Peyer's patch (tissue), 4 donors: ENCODE measurements at regions not wholly inside any gene's neighbourhood (a gene's known extent, or its start where the extent isn't known, plus 50 kb on each side); places are given as distances from the start of the nearest gene placed in this dataset.

Experiments
- DNase-seq, 3 donors: peaks; one replicate each; pipeline ENCODE4 v3.0.0-alpha.2; 2017 to 2019
- H3K27ac ChIP-seq, 4 donors: fragments of 200-600 bp; sonication (generic); one replicate each; pipeline ENCODE4 v1.5.1; 2016 to 2019
- H3K27me3 ChIP-seq, 2 donors: fragments of 200-600 bp; sonication (generic); one replicate each; pipeline ENCODE4 v1.5.1; 2019
- H3K36me3 ChIP-seq, 3 donors: fragments of 200-600 bp; sonication (generic); one replicate each; pipeline ENCODE4 v1.5.1; 2016 to 2019
- H3K4me1 ChIP-seq, 4 donors: fragments of 200-600 bp; sonication (generic); one replicate each; pipeline ENCODE4 v1.5.1; 2016 to 2019
- H3K4me3 ChIP-seq, 4 donors: fragments of 200-600 bp; sonication (generic); 1 replicate in 3 of 4; 2 replicates in 1 of 4; pipeline ENCODE4 v1.5.1; 2016 to 2019; ENCODE audit warnings: mild to moderate bottlenecking in 1 of 4
- H3K9me3 ChIP-seq, 4 donors: fragments of 200-600 bp; sonication (generic); one replicate each; pipeline ENCODE4 v1.5.1; 2016 to 2019; ENCODE audit warnings: mild to moderate bottlenecking in 1 of 4
- POLR2A ChIP-seq, 2 donors: fragments of 450-650 bp; IDR thresholded peaks; one replicate each; pipeline ENCODE4 v1.5.1; 2017; ENCODE audit warnings: antibody characterized with exemption in 2 of 2, mild to moderate bottlenecking in 2 of 2, moderate library complexity in 2 of 2
- TF ChIP-seq, protein P1 (sequence below), 6 experiments: fragments of 450-650 bp in 4 of 6; fragments of 200-600 bp in 2 of 6; sonication (generic) in 1 of 6; IDR thresholded peaks; one replicate each; pipeline ENCODE4 v1.5.1; 2017 to 2019; ENCODE audit warnings: antibody characterized with exemption in 6 of 6, mild to moderate bottlenecking in 3 of 6, moderate library complexity in 1 of 6

DNA sequence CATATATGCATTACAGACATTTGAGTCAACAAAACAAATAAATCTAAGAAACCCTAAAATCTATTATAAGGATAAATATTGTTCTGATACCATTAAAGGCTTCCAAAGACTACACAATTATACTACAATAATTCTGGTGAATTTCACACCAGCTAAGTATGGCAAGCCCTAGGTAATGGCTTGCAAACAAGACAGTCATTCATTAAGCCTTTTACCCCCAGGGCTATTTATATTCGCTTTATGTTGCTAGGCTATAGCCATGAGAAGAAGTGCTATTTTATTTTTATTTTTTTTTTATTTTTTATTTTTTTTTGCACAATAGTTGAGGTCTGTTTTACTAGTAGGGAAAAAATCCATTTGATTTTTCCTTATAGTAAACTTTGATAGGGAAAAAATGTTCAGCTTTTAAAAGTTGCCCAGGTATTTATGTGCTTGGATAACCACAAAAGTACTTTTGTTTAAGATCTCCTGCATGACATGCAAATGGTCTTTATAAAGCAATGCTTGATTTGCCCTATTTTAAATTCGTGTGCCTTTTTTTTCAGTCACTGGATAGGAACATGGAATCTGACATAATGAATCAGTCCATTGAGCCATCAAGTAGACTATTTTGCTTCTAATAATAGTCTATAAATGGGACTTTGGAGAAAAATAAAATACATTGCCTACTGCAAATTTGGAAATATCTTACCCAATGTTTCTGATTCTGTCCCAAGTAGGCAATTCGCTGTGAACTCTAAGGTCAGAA is 946.3 kb upstream of the COX7C start:
- TF ChIP-seq, protein P1, sequence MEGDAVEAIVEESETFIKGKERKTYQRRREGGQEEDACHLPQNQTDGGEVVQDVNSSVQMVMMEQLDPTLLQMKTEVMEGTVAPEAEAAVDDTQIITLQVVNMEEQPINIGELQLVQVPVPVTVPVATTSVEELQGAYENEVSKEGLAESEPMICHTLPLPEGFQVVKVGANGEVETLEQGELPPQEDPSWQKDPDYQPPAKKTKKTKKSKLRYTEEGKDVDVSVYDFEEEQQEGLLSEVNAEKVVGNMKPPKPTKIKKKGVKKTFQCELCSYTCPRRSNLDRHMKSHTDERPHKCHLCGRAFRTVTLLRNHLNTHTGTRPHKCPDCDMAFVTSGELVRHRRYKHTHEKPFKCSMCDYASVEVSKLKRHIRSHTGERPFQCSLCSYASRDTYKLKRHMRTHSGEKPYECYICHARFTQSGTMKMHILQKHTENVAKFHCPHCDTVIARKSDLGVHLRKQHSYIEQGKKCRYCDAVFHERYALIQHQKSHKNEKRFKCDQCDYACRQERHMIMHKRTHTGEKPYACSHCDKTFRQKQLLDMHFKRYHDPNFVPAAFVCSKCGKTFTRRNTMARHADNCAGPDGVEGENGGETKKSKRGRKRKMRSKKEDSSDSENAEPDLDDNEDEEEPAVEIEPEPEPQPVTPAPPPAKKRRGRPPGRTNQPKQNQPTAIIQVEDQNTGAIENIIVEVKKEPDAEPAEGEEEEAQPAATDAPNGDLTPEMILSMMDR (IDR thresholded peaks at IDR 0.05): no peak
- TF ChIP-seq POLR2A (IDR thresholded peaks at IDR 0.05): no peak
- no peaks in the 10 kb centered on the region for H3K36me3 ChIP-seq
- no peaks in the 10 kb centered on the region for H3K4me1 ChIP-seq
- H3K9me3 ChIP-seq: no peaks in the 10 kb centered on the region
- no peaks in the 10 kb centered on the region for H3K27me3 ChIP-seq
- no peak for DNase-seq
- H3K27ac ChIP-seq: no peak overlapping the region
- no peak overlapping the region for H3K4me3 ChIP-seq

DNA sequence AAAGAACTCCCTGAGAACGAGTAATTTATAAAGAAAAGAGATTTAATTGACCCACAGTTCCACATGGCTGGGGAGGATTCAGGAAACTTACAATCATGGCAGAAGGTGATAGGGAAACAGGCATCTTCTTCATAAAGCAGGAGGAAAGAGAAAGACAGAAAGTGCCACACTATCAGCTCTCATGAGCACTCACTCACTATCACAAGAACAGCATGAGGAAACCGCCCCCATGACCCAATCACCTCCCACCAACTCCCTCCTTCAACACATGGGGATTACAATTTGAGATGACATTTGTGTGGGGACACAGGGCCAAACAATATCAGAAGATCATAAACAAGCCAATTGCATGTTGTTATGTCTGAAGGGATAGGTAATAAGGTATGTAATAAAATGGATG is 935.9 kb upstream of the COX7C start:
- no peaks in the 10 kb centered on the region for H3K27me3 ChIP-seq
- no peaks in the 10 kb centered on the region for H3K4me1 ChIP-seq
- no peak overlapping the region for H3K27ac ChIP-seq
- DNase-seq: no peak
- no peaks in the 10 kb centered on the region for H3K36me3 ChIP-seq
- TF ChIP-seq, protein P1 (IDR thresholded peaks at IDR 0.05): no peak
- no peak for TF ChIP-seq POLR2A (IDR thresholded peaks at IDR 0.05)
- no peak overlapping the region for H3K4me3 ChIP-seq
- no peaks in the 10 kb centered on the region for H3K9me3 ChIP-seq

DNA sequence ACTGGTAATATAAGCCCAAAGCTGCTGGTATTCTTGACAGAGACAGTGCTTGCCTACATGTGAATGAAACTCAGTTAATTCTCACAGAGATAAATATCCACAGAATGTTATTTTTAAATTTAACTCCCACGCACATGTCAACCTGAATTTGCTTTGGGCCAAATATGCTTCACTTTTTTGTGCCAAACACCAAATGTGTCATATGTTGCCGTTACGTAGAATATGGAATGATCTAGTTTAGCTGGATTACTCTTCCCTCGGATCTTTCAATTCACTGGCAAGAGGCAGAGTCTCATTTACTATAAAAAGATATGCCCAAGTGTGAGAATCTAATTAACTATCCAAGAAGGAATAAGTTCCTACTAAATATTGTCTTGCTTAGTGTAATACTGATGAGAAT is 933.4 kb upstream of the COX7C start:
- no peak for DNase-seq
- H3K9me3 ChIP-seq: no peaks in the 10 kb centered on the region
- H3K27ac ChIP-seq: no peak overlapping the region
- no peak for TF ChIP-seq POLR2A (IDR thresholded peaks at IDR 0.05)
- TF ChIP-seq, protein P1 (IDR thresholded peaks at IDR 0.05): no peak
- no peak overlapping the region for H3K4me3 ChIP-seq
- no peaks in the 10 kb centered on the region for H3K36me3 ChIP-seq
- no peaks in the 10 kb centered on the region for H3K4me1 ChIP-seq
- H3K27me3 ChIP-seq: no peaks in the 10 kb centered on the region

DNA sequence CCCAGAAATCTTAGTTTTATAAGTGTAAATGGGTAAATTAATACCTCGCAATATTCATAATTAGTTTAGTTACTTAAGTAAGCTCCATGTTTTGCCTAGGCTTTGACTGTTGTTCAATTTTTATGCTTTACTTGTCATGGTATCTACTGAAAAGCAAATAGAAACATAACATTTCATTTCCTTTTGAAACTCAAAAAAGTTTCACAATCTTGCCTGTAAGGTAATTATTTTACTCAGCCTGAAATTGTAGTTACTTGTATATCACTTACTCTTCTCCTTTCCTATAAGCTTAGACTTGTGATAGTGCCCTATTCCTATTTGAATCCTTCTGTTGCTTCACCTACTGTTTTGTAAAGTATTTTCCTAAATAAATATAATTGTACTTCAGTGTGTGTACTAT is 914.4 kb upstream of the COX7C start:
- H3K4me1 ChIP-seq: no peaks in the 10 kb centered on the region
- no peak for TF ChIP-seq POLR2A (IDR thresholded peaks at IDR 0.05)
- TF ChIP-seq, protein P1 (IDR thresholded peaks at IDR 0.05): no peak
- no peak for DNase-seq
- no peak overlapping the region for H3K27ac ChIP-seq
- no peaks in the 10 kb centered on the region for H3K36me3 ChIP-seq
- H3K4me3 ChIP-seq: no peak overlapping the region
- no peaks in the 10 kb centered on the region for H3K9me3 ChIP-seq
- no peaks in the 10 kb centered on the region for H3K27me3 ChIP-seq

DNA sequence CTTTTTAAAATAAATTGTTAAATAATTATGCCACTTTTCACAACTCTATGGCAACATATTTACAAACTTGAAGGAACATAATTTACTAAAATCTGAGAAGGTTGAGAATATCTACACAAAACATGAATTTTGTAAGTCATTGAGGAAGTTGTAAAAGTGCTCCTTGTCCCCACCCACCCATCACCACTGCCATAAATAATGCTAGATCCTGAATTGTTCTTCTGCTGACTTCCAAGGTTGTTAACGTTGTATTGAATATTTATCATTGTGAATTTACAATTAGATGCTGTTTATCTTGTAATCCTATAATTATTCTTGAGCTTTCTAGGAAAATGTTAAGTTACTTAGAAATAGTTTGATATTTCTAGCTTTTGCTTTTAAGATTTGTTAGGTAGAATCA is 908.0 kb upstream of the COX7C start:
- Histone ChIP-seq H3K27me3 (no peaks in the 10 kb centered on the region), H3K4me3 (no peak overlapping the region), H3K9me3 (no peaks in the 10 kb centered on the region), H3K27ac (no peak overlapping the region), H3K36me3 (no peaks in the 10 kb centered on the region), H3K4me1 (no peaks in the 10 kb centered on the region)
- DNase-seq: no peak
- no peak for TF ChIP-seq POLR2A (IDR thresholded peaks at IDR 0.05)
- TF ChIP-seq, protein P1 (IDR thresholded peaks at IDR 0.05): no peak
